HepG2 (cell line): ENCODE measurements at regions not wholly inside any gene's neighbourhood (a gene's known extent, or its start where the extent isn't known, plus 50 kb on each side); places are given as distances from the start of the nearest gene placed in this dataset.

ENCODE experiments used
- ATAC-seq: fragments of 200-7000 bp; cut with Tn5 transposase; 3 replicates; pipeline ENCODE4 v1.9.1; 2020; ENCODE audit warnings: mild to moderate bottlenecking, moderate library complexity
- BruUV-seq: library from RNA; stranded (reverse); fragments of 400-500 nt; replicated peaks from 2 replicates; lab custom pipeline; 2021; lab: Mats Ljungman, UMichigan
- CTCF ChIA-PET: fragments of 300-600 bp; formaldehyde crosslinking; extraction: SDS; loops from one replicate; lab custom pipeline; 2021; ENCODE audit warnings: low total read pairs, inconsistent platforms, low intra/inter-chr PET ratio; lab: Yijun Ruan, JAX
- POLR2A ChIA-PET: fragments of 350-600 bp; sonication (Branson Sonifier 250); formaldehyde crosslinking; loops from one replicate; lab custom pipeline; 2020; ENCODE audit warnings: antibody characterized with exemption, inconsistent platforms; lab: Yijun Ruan, JAX
- DNase-seq: peaks from one replicate; pipeline ENCODE4 v3.0.0-alpha.2; 2015; ENCODE audit warnings: low spot score
- FAIRE-seq: peaks from 3 replicates; lab custom pipeline; 2011; peaks lifted over from hg19 to GRCh38; lab: Jason Lieb, UNC
- H2AFZ ChIP-seq: one replicate; pipeline ENCODE4 v1.6.1; 2011; ENCODE audit warnings: low read length, inconsistent platforms
- H3K27ac ChIP-seq: fragments of 300-600 bp; 3 replicates; pipeline ENCODE4 v1.8.0; 2011; ENCODE audit warnings: mixed run types, mild to moderate bottlenecking, mixed read lengths, low read length, inconsistent platforms; ENCODE audit not compliant: insufficient read depth; ENCODE audit errors: extremely low read length
- H3K27me3 ChIP-seq, 2 experiments: fragments of 200-600 bp in 1 of 2; 2 replicates in 1 of 2; 3 replicates in 1 of 2; pipeline versions ENCODE4 v1.6.0 to v1.8.0; 2011; ENCODE audit warnings: low read length in 2 of 2, mild to moderate bottlenecking in 2 of 2, moderate library complexity in 2 of 2, inconsistent platforms in 1 of 2; ENCODE audit not compliant: insufficient read depth in 2 of 2, control insufficient read depth in 1 of 2
- H3K36me3 ChIP-seq, 2 experiments: fragments of 200-600 bp in 1 of 2; replicated peaks in 1 of 2; 2 replicates in 1 of 2; 3 replicates in 1 of 2; pipeline versions ENCODE4 v1.5.1 to v1.8.0; 2011; ENCODE audit warnings: low read length in 2 of 2, inconsistent platforms in 1 of 2; ENCODE audit not compliant: insufficient read depth in 2 of 2, control insufficient read depth in 1 of 2
- H3K4me1 ChIP-seq: 2 replicates; pipeline ENCODE4 v1.5.1; 2012; ENCODE audit warnings: low read length, inconsistent platforms; ENCODE audit not compliant: insufficient read depth
- H3K4me2 ChIP-seq: 2 replicates; pipeline ENCODE4 v1.6.0; 2011; ENCODE audit warnings: low read depth, low read length, inconsistent platforms
- H3K4me3 ChIP-seq, 3 experiments: fragments of 200-600 bp in 1 of 3; sonication (generic), shearing (Covaris generic) in 1 of 3; replicated peaks in 1 of 3; 2 replicates each; pipeline ENCODE4 v1.5.1; 2011 to 2016; ENCODE audit warnings: low read length in 3 of 3, inconsistent platforms in 2 of 3, low read depth in 2 of 3, mild to moderate bottlenecking in 2 of 3, control low read depth in 1 of 3, mixed read lengths in 1 of 3; ENCODE audit not compliant: insufficient read depth in 1 of 3
- H3K79me2 ChIP-seq: one replicate; pipeline ENCODE4 v1.6.1; 2011; ENCODE audit warnings: low read length, inconsistent platforms; ENCODE audit not compliant: insufficient read depth
- H3K9ac ChIP-seq: 2 replicates; pipeline ENCODE4 v1.6.0; 2011; ENCODE audit warnings: mild to moderate bottlenecking, low read depth, low read length, inconsistent platforms; ENCODE audit not compliant: insufficient read depth
- H3K9me3 ChIP-seq: 2 replicates; pipeline ENCODE4 v1.5.1; 2012; ENCODE audit warnings: mild to moderate bottlenecking, low read length
- H4K20me1 ChIP-seq: 2 replicates; pipeline ENCODE4 v1.6.0; 2011; ENCODE audit warnings: inconsistent platforms, mild to moderate bottlenecking, low read length, moderate library complexity; ENCODE audit not compliant: insufficient read depth
- IRF2 ChIP-seq: IDR thresholded peaks from 2 replicates; pipeline ENCODE4 v1.6.1; 2018; ENCODE audit warnings: missing genetic modification reagents, missing compliant biosample characterization
- SAFB2 ChIP-seq: sonication (generic); formaldehyde crosslinking; IDR thresholded peaks from 2 replicates; pipeline ENCODE4 v1.5.1; 2020; ENCODE audit warnings: missing genetic modification reagents, low read depth, mild to moderate bottlenecking, borderline replicate concordance
- THYN1 ChIP-seq: sonication (generic); formaldehyde crosslinking; IDR thresholded peaks from 2 replicates; pipeline ENCODE4 v1.8.1; 2023; ENCODE audit warnings: low read depth, mild to moderate bottlenecking, moderate library complexity, missing genetic modification reagents, borderline replicate concordance
- ZNF891 ChIP-seq: sonication (generic); formaldehyde crosslinking; IDR thresholded peaks from 2 replicates; pipeline ENCODE4 v1.5.0; 2020; ENCODE audit warnings: mild to moderate bottlenecking, missing genetic modification reagents
- WGBS: methylation state at CpG from one replicate; pipeline ENCODE4 v1.1.6; 2017; ENCODE audit warnings: low lambda C conversion rate; 5-methylcytosine and 5-hydroxymethylcytosine counted together
- in situ Hi-C: cut with HindIII; loops from 2 replicates; pipeline ENCODE4 v1.10.0; 2017; ENCODE audit warnings: low pct_unique_long_range_greater_than_20kb; ENCODE audit not compliant: extremely low pct_ligation_motif_present
- intact Hi-C: fragments of 100-400 bp; cut with micrococcal nuclease; formaldehyde crosslinking; loops from one replicate; pipeline ENCODE4 v1.10.0; 2022; ENCODE audit not compliant: unreplicated experiment
- TF ChIP-seq, protein P1 (sequence below): sonication (generic); formaldehyde crosslinking; IDR thresholded peaks from one replicate; pipeline ENCODE4 v1.5.1; 2020; ENCODE audit warnings: mild to moderate bottlenecking, missing genetic modification reagents; ENCODE audit errors: not compliant biosample characterization
- TF ChIP-seq, protein P2 (sequence below): sonication (generic); formaldehyde crosslinking; IDR thresholded peaks from 2 replicates; pipeline ENCODE4 v1.8.1; 2022; ENCODE audit warnings: low read depth, mild to moderate bottlenecking, missing genetic modification reagents

DNA sequence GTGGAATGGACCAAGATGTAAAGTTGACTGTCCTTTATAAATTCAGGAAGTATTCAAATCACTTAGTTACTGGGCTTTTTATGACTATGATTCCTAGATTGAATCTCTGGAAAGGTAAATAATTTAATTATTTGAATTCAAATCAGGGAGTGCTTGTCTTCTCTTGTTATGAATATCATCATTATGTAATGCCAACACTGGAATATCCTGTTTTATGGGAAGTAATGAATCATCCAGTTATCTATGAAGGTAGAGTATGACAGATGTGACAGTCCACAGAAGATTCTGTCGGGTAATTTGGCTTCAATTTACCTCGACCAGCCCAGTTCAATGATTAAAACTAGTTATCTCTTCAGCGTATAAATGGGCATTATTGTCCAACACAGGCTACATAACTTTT, 141.0 kb upstream of the NUDT12 start (continued):
- TF ChIP-seq, protein P1, sequence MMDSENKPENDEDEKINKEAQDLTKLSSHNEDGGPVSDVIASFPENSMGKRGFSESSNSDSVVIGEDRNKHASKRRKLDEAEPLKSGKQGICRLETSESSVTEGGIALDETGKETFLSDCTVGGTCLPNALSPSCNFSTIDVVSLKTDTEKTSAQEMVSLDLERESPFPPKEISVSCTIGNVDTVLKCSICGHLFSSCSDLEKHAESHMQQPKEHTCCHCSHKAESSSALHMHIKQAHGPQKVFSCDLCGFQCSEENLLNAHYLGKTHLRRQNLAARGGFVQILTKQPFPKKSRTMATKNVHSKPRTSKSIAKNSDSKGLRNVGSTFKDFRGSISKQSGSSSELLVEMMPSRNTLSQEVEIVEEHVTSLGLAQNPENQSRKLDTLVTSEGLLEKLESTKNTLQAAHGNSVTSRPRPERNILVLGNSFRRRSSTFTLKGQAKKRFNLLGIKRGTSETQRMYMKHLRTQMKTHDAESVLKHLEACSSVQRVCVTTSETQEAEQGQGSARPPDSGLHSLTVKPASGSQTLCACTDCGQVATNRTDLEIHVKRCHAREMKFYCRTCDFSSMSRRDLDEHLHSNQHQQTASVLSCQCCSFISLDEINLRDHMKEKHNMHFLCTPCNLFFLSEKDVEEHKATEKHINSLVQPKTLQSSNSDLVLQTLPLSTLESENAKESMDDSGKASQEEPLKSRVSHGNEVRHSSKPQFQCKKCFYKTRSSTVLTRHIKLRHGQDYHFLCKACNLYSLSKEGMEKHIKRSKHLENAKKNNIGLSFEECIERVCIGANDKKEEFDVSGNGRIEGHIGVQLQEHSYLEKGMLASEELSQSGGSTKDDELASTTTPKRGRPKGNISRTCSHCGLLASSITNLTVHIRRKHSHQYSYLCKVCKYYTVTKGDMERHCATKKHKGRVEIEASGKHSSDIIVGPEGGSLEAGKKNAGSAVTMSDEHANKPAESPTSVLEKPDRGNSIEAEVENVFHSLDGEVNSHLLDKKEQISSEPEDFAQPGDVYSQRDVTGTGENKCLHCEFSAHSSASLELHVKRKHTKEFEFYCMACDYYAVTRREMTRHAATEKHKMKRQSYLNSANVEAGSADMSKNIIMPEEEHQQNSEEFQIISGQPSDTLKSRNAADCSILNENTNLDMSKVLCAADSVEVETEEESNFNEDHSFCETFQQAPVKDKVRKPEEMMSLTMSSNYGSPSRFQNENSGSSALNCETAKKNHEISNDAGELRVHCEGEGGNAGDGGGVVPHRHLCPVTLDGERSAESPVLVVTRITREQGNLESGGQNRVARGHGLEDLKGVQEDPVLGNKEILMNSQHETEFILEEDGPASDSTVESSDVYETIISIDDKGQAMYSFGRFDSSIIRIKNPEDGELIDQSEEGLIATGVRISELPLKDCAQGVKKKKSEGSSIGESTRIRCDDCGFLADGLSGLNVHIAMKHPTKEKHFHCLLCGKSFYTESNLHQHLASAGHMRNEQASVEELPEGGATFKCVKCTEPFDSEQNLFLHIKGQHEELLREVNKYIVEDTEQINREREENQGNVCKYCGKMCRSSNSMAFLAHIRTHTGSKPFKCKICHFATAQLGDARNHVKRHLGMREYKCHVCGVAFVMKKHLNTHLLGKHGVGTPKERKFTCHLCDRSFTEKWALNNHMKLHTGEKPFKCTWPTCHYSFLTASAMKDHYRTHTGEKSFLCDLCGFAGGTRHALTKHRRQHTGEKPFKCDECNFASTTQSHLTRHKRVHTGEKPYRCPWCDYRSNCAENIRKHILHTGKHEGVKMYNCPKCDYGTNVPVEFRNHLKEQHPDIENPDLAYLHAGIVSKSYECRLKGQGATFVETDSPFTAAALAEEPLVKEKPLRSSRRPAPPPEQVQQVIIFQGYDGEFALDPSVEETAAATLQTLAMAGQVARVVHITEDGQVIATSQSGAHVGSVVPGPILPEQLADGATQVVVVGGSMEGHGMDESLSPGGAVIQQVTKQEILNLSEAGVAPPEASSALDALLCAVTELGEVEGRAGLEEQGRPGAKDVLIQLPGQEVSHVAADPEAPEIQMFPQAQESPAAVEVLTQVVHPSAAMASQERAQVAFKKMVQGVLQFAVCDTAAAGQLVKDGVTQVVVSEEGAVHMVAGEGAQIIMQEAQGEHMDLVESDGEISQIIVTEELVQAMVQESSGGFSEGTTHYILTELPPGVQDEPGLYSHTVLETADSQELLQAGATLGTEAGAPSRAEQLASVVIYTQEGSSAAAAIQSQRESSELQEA = no peak
- TF ChIP-seq ZNF891 (CRISPR knock-in tag) = no peak
- no peak for TF ChIP-seq IRF2 (CRISPR knock-in tag)

DNA sequence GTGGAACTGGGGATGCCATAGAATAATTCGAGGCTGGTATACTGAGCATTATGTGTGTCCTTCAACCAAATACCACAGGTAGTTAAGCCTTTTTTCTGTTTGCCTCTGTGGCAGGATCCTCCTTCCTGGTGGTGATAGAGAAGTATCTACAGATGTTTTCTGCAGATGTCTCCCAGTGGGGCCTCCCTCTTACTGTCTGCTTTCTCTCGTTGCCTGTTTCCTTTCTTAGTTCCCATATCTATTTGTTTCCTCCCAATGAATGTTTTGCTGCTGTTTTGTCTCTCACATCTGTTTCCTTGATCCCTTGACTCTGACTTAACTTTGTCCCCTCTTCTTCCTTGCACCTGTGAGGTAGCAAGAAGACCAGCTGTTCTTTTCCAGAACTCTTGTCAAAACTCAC, 130.9 kb upstream of the NUDT12 start:
- no peak for FAIRE-seq

More for the DNA sequence above, 130.9 kb upstream of the NUDT12 start:
- H3K27ac ChIP-seq = no peak overlapping the region
- no peak overlapping the region for H3K4me2 ChIP-seq
- no peaks in the 10 kb centered on the region for H3K9me3 ChIP-seq
- 0% methylated on average over 2 of the region's 2 CpGs for WGBS
- no peak overlapping the region for H3K4me3 ChIP-seq
- no peak overlapping the region for H3K9ac ChIP-seq
- no TSS peak for BruUV-seq
- H4K20me1 ChIP-seq = no peaks in the 10 kb centered on the region
- H3K36me3 ChIP-seq = no peaks in the 10 kb centered on the region
- ATAC-seq = no peak
- ChIA-PET POLR2A (no interaction called here), CTCF (no interaction called here)
- no peaks in the 10 kb centered on the region for H3K27me3 ChIP-seq
- H3K4me1 ChIP-seq = no peaks in the 10 kb centered on the region
- no peaks in the 10 kb centered on the region for H3K79me2 ChIP-seq
- intact Hi-C loops (no loop called here), in situ Hi-C loops (no loop called here)
- H2AFZ ChIP-seq = no peak overlapping the region
- no peak for DNase-seq
- TF ChIP-seq SAFB2 (CRISPR knock-in tag) = no peak
- TF ChIP-seq THYN1 (CRISPR knock-in tag) = no peak
- TF ChIP-seq, protein P2, sequence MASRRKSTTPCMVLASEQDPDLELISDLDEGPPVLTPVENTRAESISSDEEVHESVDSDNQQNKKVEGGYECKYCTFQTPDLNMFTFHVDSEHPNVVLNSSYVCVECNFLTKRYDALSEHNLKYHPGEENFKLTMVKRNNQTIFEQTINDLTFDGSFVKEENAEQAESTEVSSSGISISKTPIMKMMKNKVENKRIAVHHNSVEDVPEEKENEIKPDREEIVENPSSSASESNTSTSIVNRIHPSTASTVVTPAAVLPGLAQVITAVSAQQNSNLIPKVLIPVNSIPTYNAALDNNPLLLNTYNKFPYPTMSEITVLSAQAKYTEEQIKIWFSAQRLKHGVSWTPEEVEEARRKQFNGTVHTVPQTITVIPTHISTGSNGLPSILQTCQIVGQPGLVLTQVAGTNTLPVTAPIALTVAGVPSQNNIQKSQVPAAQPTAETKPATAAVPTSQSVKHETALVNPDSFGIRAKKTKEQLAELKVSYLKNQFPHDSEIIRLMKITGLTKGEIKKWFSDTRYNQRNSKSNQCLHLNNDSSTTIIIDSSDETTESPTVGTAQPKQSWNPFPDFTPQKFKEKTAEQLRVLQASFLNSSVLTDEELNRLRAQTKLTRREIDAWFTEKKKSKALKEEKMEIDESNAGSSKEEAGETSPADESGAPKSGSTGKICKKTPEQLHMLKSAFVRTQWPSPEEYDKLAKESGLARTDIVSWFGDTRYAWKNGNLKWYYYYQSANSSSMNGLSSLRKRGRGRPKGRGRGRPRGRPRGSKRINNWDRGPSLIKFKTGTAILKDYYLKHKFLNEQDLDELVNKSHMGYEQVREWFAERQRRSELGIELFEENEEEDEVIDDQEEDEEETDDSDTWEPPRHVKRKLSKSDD (CRISPR knock-in tag) = no peak
